Left ventricle myocardium inferior (tissue), 1 donor: ENCODE measurements at regions not wholly inside any gene's neighbourhood (a gene's known extent, or its start where the extent isn't known, plus 50 kb on each side); places are given as distances from the start of the nearest gene placed in this dataset.

Experiments used
- DNase-seq: peaks from one replicate; pipeline ENCODE4 v3.0.0-alpha.2; 2020
- H3K27ac ChIP-seq: fragments of 200-600 bp; replicated peaks from 2 replicates; pipeline ENCODE4 v1.8.0; 2021
- H3K27me3 ChIP-seq: fragments of 200-600 bp; 2 replicates; pipeline ENCODE4 v1.8.0; 2021; ENCODE audit warnings: low read depth
- H3K36me3 ChIP-seq: fragments of 200-600 bp; 2 replicates; pipeline ENCODE4 v1.8.0; 2021
- H3K4me1 ChIP-seq: fragments of 200-600 bp; 2 replicates; pipeline ENCODE4 v1.8.0; 2021
- H3K4me3 ChIP-seq: fragments of 200-600 bp; 2 replicates; pipeline ENCODE4 v1.8.0; 2021; ENCODE audit warnings: mild to moderate bottlenecking, moderate library complexity
- H3K9me3 ChIP-seq: fragments of 200-600 bp; replicated peaks from 2 replicates; pipeline ENCODE4 v1.8.0; 2021
- intact Hi-C: fragments of 100-400 bp; cut with micrococcal nuclease; formaldehyde crosslinking; loops from one replicate; pipeline ENCODE4 v1.11.0; 2022
- TF ChIP-seq, protein P1 (sequence below): fragments of 200-600 bp; IDR thresholded peaks from 2 replicates; pipeline ENCODE4 v1.8.0; 2021; ENCODE audit warnings: antibody characterized with exemption, mild to moderate bottlenecking, borderline replicate concordance
- donor health status: DM: no; HTN: yes; CAD: no; lungs with severe emphysema.

DNA sequence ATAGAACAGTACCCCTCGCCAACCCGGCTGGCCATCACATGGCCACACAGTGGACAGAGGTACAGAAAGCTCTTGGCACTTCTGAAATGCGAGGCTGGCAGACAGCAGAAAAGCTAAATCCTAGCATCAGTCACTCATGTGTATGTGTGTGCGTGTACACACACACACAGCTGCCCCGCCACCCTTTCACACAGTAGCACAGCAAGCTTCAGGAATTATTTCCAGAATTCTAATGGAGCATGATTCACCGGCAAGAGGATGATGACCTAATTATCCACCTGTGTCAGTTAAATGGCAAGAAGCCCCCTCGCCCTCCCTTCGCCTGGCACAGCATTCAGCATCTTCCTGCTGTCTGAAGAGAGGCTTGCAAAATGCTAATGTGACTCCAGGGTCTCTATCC lies 336.0 kb downstream of the SHANK2 start:
- Histone ChIP-seq H3K27ac (no peak overlapping the region), H3K4me1 (no peaks in the 10 kb centered on the region), H3K27me3 (peaks cover 51% of the 10 kb centered on the region), H3K9me3 (peaks cover 19% of the 10 kb centered on the region), H3K4me3 (no peak overlapping the region), H3K36me3 (no peaks in the 10 kb centered on the region)
- intact Hi-C loops = no loop called here
- TF ChIP-seq, protein P1, sequence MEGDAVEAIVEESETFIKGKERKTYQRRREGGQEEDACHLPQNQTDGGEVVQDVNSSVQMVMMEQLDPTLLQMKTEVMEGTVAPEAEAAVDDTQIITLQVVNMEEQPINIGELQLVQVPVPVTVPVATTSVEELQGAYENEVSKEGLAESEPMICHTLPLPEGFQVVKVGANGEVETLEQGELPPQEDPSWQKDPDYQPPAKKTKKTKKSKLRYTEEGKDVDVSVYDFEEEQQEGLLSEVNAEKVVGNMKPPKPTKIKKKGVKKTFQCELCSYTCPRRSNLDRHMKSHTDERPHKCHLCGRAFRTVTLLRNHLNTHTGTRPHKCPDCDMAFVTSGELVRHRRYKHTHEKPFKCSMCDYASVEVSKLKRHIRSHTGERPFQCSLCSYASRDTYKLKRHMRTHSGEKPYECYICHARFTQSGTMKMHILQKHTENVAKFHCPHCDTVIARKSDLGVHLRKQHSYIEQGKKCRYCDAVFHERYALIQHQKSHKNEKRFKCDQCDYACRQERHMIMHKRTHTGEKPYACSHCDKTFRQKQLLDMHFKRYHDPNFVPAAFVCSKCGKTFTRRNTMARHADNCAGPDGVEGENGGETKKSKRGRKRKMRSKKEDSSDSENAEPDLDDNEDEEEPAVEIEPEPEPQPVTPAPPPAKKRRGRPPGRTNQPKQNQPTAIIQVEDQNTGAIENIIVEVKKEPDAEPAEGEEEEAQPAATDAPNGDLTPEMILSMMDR = no peak
- no peak for DNase-seq

DNA sequence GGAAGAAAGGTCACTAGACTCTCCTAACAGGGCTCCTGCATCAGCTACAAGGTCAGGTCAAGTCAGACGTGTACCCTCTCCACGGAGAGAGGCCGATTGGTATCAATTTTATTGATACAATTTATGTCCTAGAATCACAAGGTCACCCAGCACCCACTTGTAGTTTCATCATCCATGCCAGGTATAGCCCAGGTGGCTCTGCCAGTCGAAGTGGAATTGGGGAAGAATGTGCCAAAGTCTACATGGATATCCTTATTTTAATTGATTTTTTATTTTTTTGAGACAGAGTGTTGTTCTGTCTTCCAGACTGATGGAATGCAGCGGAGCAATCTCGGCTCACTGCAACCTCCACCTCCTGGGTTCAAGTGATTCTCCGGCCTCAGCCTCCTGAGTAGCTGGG lies 334.1 kb downstream of the SHANK2 start:
- intact Hi-C loops = no loop called here
- H3K4me3 ChIP-seq = no peak overlapping the region
- H3K36me3 ChIP-seq = no peaks in the 10 kb centered on the region
- no peak for DNase-seq
- TF ChIP-seq, protein P1 = no peak
- peaks cover 32% of the 10 kb centered on the region for H3K27me3 ChIP-seq
- no peaks in the 10 kb centered on the region for H3K4me1 ChIP-seq
- peaks cover 38% of the 10 kb centered on the region for H3K9me3 ChIP-seq
- no peak overlapping the region for H3K27ac ChIP-seq

DNA sequence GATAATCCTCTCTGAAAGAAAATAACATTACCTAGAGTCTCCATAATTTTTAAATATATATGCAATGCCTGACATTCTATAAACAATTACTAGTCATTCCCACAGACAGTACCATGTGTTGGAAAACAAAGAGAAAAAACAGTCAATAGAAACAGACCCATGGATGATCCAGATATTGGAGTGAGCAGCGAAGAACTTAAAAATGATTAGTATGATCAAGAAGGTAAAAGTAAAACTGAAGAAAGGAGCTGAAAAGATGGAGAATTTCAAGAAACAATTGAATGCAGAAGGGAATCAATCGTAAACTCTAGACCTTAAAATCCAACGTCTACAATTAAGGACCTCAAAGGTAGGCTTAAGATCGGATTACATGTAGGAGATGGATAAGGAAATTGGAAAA lies 330.6 kb downstream of the SHANK2 start:
- Histone ChIP-seq H3K9me3 (peaks cover 61% of the 10 kb centered on the region), H3K4me3 (no peak overlapping the region), H3K27ac (no peak overlapping the region), H3K36me3 (no peaks in the 10 kb centered on the region), H3K4me1 (no peaks in the 10 kb centered on the region), H3K27me3 (peaks cover 8% of the 10 kb centered on the region)
- no peak for DNase-seq
- intact Hi-C loops = no loop called here
- TF ChIP-seq, protein P1 = no peak

DNA sequence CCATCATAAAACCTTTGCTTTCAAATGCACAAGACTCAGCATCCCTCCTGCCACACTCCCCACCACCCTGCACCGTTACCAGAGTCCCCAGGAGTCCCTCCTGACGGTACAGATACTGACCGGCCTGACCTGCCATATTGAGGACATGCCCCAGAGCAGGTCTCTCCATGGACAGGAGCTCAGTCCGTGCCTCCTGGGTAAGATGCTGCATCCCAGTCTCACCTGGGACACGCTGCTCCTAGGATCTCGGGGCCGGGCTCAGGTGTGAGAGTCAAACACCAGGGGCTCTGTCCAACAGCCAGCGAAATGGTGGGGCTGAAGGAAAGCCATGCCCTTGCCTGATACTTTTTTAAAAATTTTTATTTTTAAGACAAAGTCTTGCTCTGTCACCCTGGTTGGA lies 328.3 kb downstream of the SHANK2 start:
- Histone ChIP-seq H3K9me3 (peaks cover 61% of the 10 kb centered on the region), H3K36me3 (no peaks in the 10 kb centered on the region), H3K27me3 (no peaks in the 10 kb centered on the region), H3K4me1 (no peaks in the 10 kb centered on the region), H3K4me3 (no peak overlapping the region), H3K27ac (no peak overlapping the region)
- intact Hi-C loops = no loop called here
- TF ChIP-seq, protein P1 = no peak
- no peak for DNase-seq

DNA sequence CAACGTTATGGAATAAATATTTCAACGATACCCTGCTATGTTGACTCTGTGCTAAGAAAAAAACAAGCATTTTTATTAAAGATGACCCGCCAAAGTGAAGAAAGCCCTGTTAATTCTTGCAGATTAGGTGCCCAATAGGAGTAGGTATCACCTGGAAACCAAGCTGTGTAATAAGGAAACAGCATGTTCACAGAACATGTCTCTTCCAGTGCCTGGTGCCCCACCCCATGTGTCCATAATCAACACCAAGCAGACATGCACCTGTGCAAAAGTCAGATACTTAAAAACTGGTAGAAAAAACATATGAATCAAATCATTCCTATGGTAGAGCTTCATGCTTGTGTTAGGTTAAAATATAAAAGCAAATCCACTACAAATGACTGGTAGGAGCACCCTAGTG lies 327.1 kb downstream of the SHANK2 start:
- H3K4me3 ChIP-seq = no peak overlapping the region
- TF ChIP-seq, protein P1 = no peak
- intact Hi-C loops = no loop called here
- DNase-seq = no peak
- H3K27me3 ChIP-seq = no peaks in the 10 kb centered on the region
- H3K36me3 ChIP-seq = no peaks in the 10 kb centered on the region
- H3K27ac ChIP-seq = no peak overlapping the region
- no peaks in the 10 kb centered on the region for H3K4me1 ChIP-seq
- H3K9me3 ChIP-seq = peaks cover 60% of the 10 kb centered on the region
